Left ventricle myocardium inferior (tissue), 1 donor: ENCODE measurements at regions not wholly inside any gene's neighbourhood (a gene's known extent, or its start where the extent isn't known, plus 50 kb on each side); places are given as distances from the start of the nearest gene placed in this dataset.

Experiments
- DNase-seq: peaks from one replicate; pipeline ENCODE4 v3.0.0-alpha.2; 2020
- H3K27ac ChIP-seq: fragments of 200-600 bp; replicated peaks from 2 replicates; pipeline ENCODE4 v1.8.0; 2021
- H3K27me3 ChIP-seq: fragments of 200-600 bp; 2 replicates; pipeline ENCODE4 v1.8.0; 2021; ENCODE audit warnings: low read depth
- H3K36me3 ChIP-seq: fragments of 200-600 bp; 2 replicates; pipeline ENCODE4 v1.8.0; 2021
- H3K4me1 ChIP-seq: fragments of 200-600 bp; 2 replicates; pipeline ENCODE4 v1.8.0; 2021
- H3K4me3 ChIP-seq: fragments of 200-600 bp; 2 replicates; pipeline ENCODE4 v1.8.0; 2021; ENCODE audit warnings: mild to moderate bottlenecking, moderate library complexity
- H3K9me3 ChIP-seq: fragments of 200-600 bp; replicated peaks from 2 replicates; pipeline ENCODE4 v1.8.0; 2021
- CTCF ChIP-seq: fragments of 200-600 bp; IDR thresholded peaks from 2 replicates; pipeline ENCODE4 v1.8.0; 2021; ENCODE audit warnings: antibody characterized with exemption, mild to moderate bottlenecking, borderline replicate concordance
- intact Hi-C: fragments of 100-400 bp; cut with micrococcal nuclease; formaldehyde crosslinking; loops from one replicate; pipeline ENCODE4 v1.11.0; 2022
- donor health status: DM: no; HTN: yes; CAD: no; lungs with severe emphysema.

DNA sequence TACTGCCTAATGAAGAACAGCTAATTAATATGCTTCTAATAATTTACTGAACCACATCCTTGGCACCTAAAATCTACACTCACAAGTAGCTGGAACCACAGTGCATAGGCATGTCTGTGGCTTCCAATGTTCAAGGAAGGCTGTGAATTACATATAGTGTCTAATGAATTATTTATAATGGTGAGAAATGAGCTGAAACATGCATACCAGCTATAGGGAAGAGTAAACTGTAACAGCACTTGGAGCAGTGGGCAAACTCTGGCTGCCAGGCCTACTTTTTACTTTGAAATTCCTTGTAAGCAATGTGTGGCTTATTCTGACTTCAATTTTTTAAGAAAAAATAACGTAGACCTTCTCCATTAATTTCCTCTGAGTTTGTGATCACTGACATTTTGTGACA is 953.2 kb upstream of the CDH8 start:
- Histone ChIP-seq H3K4me3 (no peak overlapping the region), H3K27me3 (no peaks in the 10 kb centered on the region), H3K36me3 (no peaks in the 10 kb centered on the region), H3K27ac (no peak overlapping the region), H3K9me3 (no peaks in the 10 kb centered on the region), H3K4me1 (no peaks in the 10 kb centered on the region)
- no peak for TF ChIP-seq CTCF
- intact Hi-C loops, result no loop called here
- no peak for DNase-seq

- no peak overlapping the region for H3K27ac ChIP-seq
- no peak for DNase-seq
- intact Hi-C loops, result no loop called here
- TF ChIP-seq CTCF, result no peak
- no peaks in the 10 kb centered on the region for H3K4me1 ChIP-seq
- no peaks in the 10 kb centered on the region for H3K27me3 ChIP-seq
- no peak overlapping the region for H3K4me3 ChIP-seq
- H3K36me3 ChIP-seq, result no peaks in the 10 kb centered on the region
- H3K9me3 ChIP-seq, result no peaks in the 10 kb centered on the region
Measured at GRCh38 chr16:62985722-62986121, 949.5 kb upstream of the CDH8 start.

- intact Hi-C loops, result no loop called here
- Histone ChIP-seq H3K27ac (no peak overlapping the region), H3K36me3 (no peaks in the 10 kb centered on the region), H3K27me3 (no peaks in the 10 kb centered on the region), H3K9me3 (no peaks in the 10 kb centered on the region), H3K4me1 (no peaks in the 10 kb centered on the region), H3K4me3 (no peak overlapping the region)
- TF ChIP-seq CTCF, result no peak
- DNase-seq, result no peak
Measured at GRCh38 chr16:62978451-62978850, 942.2 kb upstream of the CDH8 start.

DNA sequence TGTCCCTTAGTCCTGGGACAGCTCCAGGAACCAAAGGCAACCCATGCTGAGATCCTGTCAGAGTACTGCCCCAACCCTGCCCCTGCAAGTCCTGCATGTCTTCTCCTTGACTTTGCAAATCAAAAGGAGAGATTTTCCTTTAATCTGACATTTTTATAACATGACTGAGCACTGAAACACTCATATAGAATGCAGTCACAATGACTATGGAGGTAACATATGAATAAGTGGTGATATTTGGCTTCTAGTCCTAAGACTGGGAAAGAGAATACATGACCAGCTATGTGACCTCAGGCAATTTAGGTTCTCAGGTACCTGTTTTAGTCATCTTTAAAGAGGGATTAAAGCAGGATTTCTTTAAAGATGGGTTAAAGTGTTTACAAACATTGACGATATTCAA is 941.6 kb upstream of the CDH8 start:
- intact Hi-C loops, result no loop called here
- Histone ChIP-seq H3K27me3 (no peaks in the 10 kb centered on the region), H3K4me3 (no peak overlapping the region), H3K9me3 (no peaks in the 10 kb centered on the region), H3K4me1 (no peaks in the 10 kb centered on the region), H3K27ac (no peak overlapping the region), H3K36me3 (no peaks in the 10 kb centered on the region)
- no peak for DNase-seq
- TF ChIP-seq CTCF, result no peak

DNA sequence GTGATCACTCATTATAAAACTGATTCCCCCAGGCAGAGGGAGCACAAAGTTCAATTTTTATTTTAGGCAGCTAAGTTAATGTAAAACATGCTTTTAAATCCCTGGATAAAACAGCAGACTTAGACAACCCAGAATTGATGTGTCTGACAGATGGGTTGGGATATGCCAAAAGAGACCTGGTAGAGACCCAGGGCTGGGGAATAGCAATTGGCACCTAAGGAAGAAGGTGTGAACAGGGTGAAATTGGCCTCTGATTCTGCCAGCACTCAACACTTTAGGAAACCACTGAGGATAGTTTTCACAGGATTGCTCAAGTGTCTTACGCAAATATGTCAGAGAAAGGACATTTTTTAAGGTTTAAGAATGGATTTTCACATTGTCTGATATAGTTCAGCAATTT is 938.2 kb upstream of the CDH8 start:
- Histone ChIP-seq H3K4me1 (no peaks in the 10 kb centered on the region), H3K27me3 (no peaks in the 10 kb centered on the region), H3K4me3 (no peak overlapping the region), H3K27ac (no peak overlapping the region), H3K36me3 (no peaks in the 10 kb centered on the region), H3K9me3 (no peaks in the 10 kb centered on the region)
- no peak for DNase-seq
- intact Hi-C loops, result no loop called here
- TF ChIP-seq CTCF, result no peak

DNA sequence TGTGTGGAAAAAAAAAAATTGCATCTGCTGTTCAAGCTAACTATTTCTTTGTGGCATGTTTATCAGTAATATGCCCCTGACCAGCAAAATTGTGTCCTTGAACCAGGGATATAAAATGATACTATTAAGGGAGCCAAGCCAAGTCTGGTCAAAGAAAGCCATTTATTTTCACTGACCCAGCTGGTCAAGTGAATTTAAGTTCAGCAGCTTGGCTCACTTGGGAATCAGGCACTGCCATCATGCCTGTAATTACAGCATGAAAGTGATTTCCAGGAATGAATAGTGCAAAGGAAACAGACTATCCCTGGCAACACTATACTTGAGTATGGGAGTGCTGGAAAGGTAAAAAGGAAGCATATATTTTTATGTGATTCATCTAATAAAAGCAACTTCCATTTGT is 934.6 kb upstream of the CDH8 start:
- H3K36me3 ChIP-seq, result no peaks in the 10 kb centered on the region
- no peaks in the 10 kb centered on the region for H3K9me3 ChIP-seq
- no peak overlapping the region for H3K4me3 ChIP-seq
- DNase-seq, result no peak
- no peaks in the 10 kb centered on the region for H3K4me1 ChIP-seq
- intact Hi-C loops, result no loop called here
- no peak overlapping the region for H3K27ac ChIP-seq
- TF ChIP-seq CTCF, result no peak
- no peaks in the 10 kb centered on the region for H3K27me3 ChIP-seq
